ENCODE measurements at regions not wholly inside any gene's neighbourhood (a gene's known extent, or its start where the extent isn't known, plus 50 kb on each side); places are given as distances from the start of the nearest gene placed in this dataset.

DNA sequence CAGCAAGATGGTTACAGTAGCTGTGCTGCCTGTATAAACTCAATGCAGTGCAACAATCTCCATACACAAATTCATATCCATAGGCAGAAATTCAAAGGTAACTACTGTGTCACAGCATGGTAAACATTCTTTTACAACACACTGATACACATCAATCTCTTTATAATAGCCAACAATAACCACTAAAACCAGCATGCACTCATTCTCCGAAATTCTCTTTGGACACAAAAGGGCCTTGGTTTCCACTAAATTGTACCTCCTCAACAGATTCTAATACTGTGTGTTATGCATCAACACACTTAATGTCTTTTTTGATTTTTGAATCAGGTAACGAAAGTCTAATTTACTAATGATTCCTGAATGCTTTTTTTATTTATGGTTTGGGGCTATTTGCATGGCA is 1323.7 kb downstream of the GRIK2 start:
- no peak for DNase-seq (ENCODE audit: low spot score)
- no peak for TF ChIP-seq FOXA1 (IDR thresholded peaks at IDR 0.05)
- TF ChIP-seq, protein P1, sequence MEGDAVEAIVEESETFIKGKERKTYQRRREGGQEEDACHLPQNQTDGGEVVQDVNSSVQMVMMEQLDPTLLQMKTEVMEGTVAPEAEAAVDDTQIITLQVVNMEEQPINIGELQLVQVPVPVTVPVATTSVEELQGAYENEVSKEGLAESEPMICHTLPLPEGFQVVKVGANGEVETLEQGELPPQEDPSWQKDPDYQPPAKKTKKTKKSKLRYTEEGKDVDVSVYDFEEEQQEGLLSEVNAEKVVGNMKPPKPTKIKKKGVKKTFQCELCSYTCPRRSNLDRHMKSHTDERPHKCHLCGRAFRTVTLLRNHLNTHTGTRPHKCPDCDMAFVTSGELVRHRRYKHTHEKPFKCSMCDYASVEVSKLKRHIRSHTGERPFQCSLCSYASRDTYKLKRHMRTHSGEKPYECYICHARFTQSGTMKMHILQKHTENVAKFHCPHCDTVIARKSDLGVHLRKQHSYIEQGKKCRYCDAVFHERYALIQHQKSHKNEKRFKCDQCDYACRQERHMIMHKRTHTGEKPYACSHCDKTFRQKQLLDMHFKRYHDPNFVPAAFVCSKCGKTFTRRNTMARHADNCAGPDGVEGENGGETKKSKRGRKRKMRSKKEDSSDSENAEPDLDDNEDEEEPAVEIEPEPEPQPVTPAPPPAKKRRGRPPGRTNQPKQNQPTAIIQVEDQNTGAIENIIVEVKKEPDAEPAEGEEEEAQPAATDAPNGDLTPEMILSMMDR (IDR thresholded peaks at IDR 0.05; ENCODE audit: low read depth, low read length, missing input control) = no peak
- TF ChIP-seq JUND (IDR thresholded peaks at IDR 0.05) = no peak
- no peak for TF ChIP-seq YY1 (IDR thresholded peaks at IDR 0.05)
- Histone ChIP-seq H3K9me3 (ENCODE audit: control insufficient read depth in 4 of 4, low read length in 3 of 4) (no peaks in the 10 kb centered on the region), H3K9ac (ENCODE audit: low read depth in 1 of 2, low read length in 2 of 2) (no peak overlapping the region), H3K27me3 (ENCODE audit: control insufficient read depth in 4 of 4, insufficient read depth in 4 of 4, low read length in 3 of 4) (no peaks in the 10 kb centered on the region), H3K4me1 (ENCODE audit: control insufficient read depth in 4 of 4, insufficient read depth in 4 of 4, low read length in 3 of 4) (no peaks in the 10 kb centered on the region), H3K36me3 (ENCODE audit: control insufficient read depth in 4 of 4, insufficient read depth in 3 of 4, low read depth in 1 of 4, low read length in 3 of 4) (no peaks in the 10 kb centered on the region), H3K4me3 (ENCODE audit: low read depth in 1 of 3, low read length in 3 of 3) (no peak overlapping the region), H3K27ac (ENCODE audit: low read depth in 1 of 2, low read length in 2 of 2) (no peak overlapping the region)
- 82% methylated on average over 2 of the region's 2 CpGs for WGBS

DNA sequence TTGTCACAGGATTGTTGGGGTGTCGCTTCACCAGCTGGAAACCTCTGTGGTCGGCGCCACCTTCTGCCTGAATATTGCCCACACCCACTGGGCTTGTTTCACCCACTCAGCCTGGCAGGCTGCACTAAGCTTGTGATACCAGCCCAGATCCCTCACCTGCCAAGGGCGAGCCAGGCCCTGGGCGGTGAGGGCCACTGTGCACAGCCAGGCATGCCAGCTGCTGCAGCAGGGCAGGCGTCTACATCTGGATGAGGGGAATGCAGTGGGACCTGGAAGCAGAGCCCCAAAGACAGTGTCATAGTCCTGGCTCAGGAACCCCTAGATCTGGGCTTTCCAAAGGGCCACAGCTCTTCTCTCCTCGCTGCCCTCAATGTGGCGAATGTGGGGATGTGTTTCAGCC is 1307.5 kb downstream of the GRIK2 start:
- no peak overlapping the region for H3K27ac ChIP-seq (ENCODE audit: low read depth in 1 of 2, low read length in 2 of 2)
- H3K9ac ChIP-seq (ENCODE audit: low read depth in 1 of 2, low read length in 2 of 2) = no peak overlapping the region
- 93% methylated on average over 8 of the region's 8 CpGs for WGBS
- no peaks in the 10 kb centered on the region for H3K4me1 ChIP-seq (ENCODE audit: control insufficient read depth in 4 of 4, insufficient read depth in 4 of 4, low read length in 3 of 4)
- no peaks in the 10 kb centered on the region for H3K36me3 ChIP-seq (ENCODE audit: control insufficient read depth in 4 of 4, insufficient read depth in 3 of 4, low read depth in 1 of 4, low read length in 3 of 4)
- no peak for DNase-seq (ENCODE audit: low spot score)
- no peak for TF ChIP-seq NR2F2 (IDR thresholded peaks at IDR 0.05)
- TF ChIP-seq, protein P1 (IDR thresholded peaks at IDR 0.05; ENCODE audit: low read depth, low read length, missing input control) = no peak
- no peak for TF ChIP-seq TAF1 (conservative IDR thresholded peaks at IDR 0.05)
- TF ChIP-seq YY1 (IDR thresholded peaks at IDR 0.05) = no peak
- TF ChIP-seq JUND (IDR thresholded peaks at IDR 0.05) = no peak
- TF ChIP-seq, protein P2, sequence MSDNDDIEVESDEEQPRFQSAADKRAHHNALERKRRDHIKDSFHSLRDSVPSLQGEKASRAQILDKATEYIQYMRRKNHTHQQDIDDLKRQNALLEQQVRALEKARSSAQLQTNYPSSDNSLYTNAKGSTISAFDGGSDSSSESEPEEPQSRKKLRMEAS (IDR thresholded peaks at IDR 0.05) = no peak
- H3K27me3 ChIP-seq (ENCODE audit: control insufficient read depth in 4 of 4, insufficient read depth in 4 of 4, low read length in 3 of 4) = no peaks in the 10 kb centered on the region
- H3K4me3 ChIP-seq (ENCODE audit: low read depth in 1 of 3, low read length in 3 of 3) = no peak overlapping the region
- H3K9me3 ChIP-seq (ENCODE audit: control insufficient read depth in 4 of 4, low read length in 3 of 4) = no peaks in the 10 kb centered on the region

DNA sequence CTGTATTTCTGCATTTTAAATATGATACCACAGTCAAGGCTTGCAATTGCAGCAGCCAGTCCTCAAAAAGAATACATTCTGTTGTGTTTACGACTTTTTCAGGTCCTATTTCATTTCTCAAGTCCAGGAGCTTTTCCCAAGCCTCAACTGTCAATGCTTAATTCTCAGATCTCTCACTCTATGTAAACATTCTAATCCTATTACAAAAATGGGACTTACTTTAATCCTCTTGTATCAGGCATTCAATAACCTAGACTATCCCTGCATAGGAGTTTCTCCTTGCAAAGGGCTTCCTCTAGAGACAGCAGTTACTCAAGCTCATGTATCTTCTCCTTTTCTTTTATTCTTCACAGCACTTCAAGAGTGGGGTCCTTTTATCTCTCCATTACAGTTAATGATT is 1293.0 kb downstream of the GRIK2 start:
- no peak for DNase-seq (ENCODE audit: low spot score)
- Histone ChIP-seq H3K9ac (ENCODE audit: low read depth in 1 of 2, low read length in 2 of 2) (no peak overlapping the region), H3K27me3 (ENCODE audit: control insufficient read depth in 4 of 4, insufficient read depth in 4 of 4, low read length in 3 of 4) (no peaks in the 10 kb centered on the region), H3K4me1 (ENCODE audit: control insufficient read depth in 4 of 4, insufficient read depth in 4 of 4, low read length in 3 of 4) (no peaks in the 10 kb centered on the region), H3K4me3 (ENCODE audit: low read depth in 1 of 3, low read length in 3 of 3) (no peak overlapping the region), H3K36me3 (ENCODE audit: control insufficient read depth in 4 of 4, insufficient read depth in 3 of 4, low read depth in 1 of 4, low read length in 3 of 4) (no peaks in the 10 kb centered on the region), H3K9me3 (ENCODE audit: control insufficient read depth in 4 of 4, low read length in 3 of 4) (no peaks in the 10 kb centered on the region), H3K27ac (ENCODE audit: low read depth in 1 of 2, low read length in 2 of 2) (no peak overlapping the region)
- TF ChIP-seq YY1 (IDR thresholded peaks at IDR 0.05) (no peak), SP1 (IDR thresholded peaks at IDR 0.05) (no peak), HNF4A (conservative IDR thresholded peaks at IDR 0.05) (no peak), GABPA (IDR thresholded peaks at IDR 0.05 in 1 of 2, conservative IDR thresholded peaks at IDR 0.05 in 1 of 2) (no peak), HNF4G (IDR thresholded peaks at IDR 0.05) (no peak), NR2F2 (IDR thresholded peaks at IDR 0.05) (no peak), JUND (IDR thresholded peaks at IDR 0.05) (no peak), TAF1 (conservative IDR thresholded peaks at IDR 0.05) (no peak), FOXA2 (IDR thresholded peaks at IDR 0.05) (no peak), EGR1 (IDR thresholded peaks at IDR 0.05; ENCODE audit: low read depth in 2 of 2) (no peak)
- TF ChIP-seq, protein P2 (IDR thresholded peaks at IDR 0.05) = no peak
- TF ChIP-seq, protein P3, sequence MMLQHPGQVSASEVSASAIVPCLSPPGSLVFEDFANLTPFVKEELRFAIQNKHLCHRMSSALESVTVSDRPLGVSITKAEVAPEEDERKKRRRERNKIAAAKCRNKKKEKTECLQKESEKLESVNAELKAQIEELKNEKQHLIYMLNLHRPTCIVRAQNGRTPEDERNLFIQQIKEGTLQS (IDR thresholded peaks at IDR 0.05) = no peak
- TF ChIP-seq, protein P1 (IDR thresholded peaks at IDR 0.05; ENCODE audit: low read depth, low read length, missing input control) = no peak
- TF ChIP-seq, protein P4, sequence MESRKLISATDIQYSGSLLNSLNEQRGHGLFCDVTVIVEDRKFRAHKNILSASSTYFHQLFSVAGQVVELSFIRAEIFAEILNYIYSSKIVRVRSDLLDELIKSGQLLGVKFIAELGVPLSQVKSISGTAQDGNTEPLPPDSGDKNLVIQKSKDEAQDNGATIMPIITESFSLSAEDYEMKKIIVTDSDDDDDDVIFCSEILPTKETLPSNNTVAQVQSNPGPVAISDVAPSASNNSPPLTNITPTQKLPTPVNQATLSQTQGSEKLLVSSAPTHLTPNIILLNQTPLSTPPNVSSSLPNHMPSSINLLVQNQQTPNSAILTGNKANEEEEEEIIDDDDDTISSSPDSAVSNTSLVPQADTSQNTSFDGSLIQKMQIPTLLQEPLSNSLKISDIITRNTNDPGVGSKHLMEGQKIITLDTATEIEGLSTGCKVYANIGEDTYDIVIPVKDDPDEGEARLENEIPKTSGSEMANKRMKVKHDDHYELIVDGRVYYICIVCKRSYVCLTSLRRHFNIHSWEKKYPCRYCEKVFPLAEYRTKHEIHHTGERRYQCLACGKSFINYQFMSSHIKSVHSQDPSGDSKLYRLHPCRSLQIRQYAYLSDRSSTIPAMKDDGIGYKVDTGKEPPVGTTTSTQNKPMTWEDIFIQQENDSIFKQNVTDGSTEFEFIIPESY (IDR thresholded peaks at IDR 0.05) = no peak
- 60% methylated on average over 1 of the region's 1 CpG for WGBS

Data from liver (tissue), 8 donors.